HG03442 (cell line): ENCODE measurements at regions not wholly inside any gene's neighbourhood (a gene's known extent, or its start where the extent isn't known, plus 50 kb on each side); places are given as distances from the start of the nearest gene placed in this dataset.
"Not testable (repeated sequence)": the region's sequence is repeated elsewhere in the genome, so short reads cannot be mapped to it uniquely, and the experiment has no call there.

Experiments used
- ATAC-seq: cut with Tn5 transposase; IDR thresholded peaks from one replicate; pipeline ENCODE4 v1.9.1; 2021; ENCODE audit warnings: mild to moderate bottlenecking, moderate library complexity; ENCODE audit not compliant: unreplicated experiment

DNA sequence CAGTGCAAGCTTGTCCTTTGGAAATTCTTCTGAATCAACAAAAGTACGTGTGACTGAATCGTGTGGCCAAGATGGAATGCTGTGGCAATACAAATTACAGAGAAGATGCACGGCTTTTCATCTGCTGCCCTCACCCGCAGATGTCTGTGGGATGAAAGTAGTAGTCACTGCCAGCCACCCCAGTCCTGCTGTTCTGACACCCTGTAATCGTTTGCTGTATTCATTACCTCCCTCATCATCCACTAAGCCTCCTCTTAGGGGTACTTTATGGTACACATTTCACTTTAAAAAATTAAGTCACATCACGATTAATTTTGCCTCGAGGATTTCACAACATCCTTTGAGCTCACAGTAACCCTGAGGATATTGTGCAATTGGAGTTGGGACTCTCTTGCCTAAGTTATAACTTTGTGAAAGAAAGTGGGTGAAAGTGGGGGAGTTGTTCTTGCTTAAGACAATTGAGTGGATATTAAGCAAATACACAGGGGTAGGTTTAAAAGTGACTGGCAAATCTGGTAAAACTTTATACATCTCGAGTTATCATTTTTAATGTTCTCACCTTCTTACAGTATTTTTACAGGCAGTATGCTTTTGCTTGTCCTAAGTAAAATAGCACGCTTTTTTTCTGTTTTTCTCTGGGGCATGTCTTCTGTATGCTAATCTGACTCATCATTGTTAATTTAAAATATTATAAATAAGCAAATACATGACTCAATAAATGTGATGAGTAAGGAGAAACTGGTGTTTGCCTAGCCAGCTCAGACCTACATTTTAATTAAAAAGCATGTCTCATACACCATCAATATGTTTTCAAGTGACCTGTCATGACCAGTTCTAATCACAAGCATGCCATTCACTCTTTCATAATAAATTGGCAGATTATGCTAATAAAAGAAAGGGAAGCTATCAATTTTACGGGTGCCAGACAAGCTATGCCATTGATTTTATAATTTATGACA is 680.9 kb downstream of the IRS1 start:
- ATAC-seq: no peak

DNA sequence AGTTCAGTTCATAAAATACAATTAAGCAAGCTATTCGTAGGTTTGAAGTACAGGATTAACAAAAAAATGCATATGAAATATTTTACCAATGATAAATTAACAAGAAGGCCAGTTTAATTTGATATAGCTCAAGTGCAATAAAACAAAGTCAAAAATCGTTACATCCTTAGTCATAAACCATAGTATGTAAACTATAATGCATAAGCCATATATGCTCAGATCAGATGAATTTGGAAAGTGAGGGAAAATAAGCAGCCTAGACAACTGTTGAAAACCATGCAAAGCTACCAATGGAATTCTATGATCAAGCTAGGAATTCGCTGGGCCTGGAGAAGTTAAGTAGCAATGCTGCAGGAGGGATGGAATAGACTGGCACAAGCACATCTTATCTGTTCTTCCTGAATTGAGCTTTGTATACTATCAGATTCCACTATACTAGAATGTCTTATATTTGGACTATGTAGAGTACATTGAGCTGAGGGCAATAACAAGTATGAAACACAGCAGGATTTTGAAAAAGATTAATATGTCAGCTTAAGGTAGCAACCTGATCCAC is 682.0 kb downstream of the IRS1 start:
- no peak for ATAC-seq

DNA sequence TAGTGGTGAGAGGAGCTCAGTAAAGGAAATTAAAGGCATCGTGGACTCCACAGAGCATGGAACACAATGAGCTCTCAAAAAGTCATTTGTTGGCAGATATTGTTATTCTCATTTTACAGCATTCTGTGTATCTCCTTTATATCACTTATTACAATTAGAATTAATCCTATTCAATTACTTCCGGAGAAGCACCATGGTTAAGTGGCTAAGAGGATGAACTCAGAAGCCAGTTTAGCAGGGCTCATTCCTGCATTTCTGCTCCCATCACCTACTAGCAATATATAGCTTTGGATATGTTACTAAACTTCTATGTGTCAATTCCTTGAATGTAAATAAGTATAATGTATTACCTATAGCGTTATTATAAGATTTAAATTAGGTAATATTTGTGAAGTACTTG is 683.3 kb downstream of the IRS1 start:
- no peak for ATAC-seq

DNA sequence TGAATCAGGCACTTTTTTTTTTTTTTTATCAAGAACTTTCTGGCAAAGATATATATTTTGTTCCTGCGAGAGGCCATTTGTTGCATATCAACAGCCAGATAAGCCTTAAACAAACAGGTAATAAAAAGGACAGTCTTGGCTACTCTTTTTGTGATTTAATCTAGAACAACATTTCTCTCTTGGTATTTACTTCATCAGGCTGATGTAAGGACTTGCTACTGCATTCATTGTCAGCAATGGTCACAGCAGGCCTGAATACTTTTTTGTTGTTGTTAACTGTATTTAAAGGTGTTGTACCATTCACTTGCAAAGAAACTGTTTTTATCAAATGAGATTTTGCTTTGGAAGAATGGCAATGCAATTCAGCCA is 683.8 kb downstream of the IRS1 start:
- ATAC-seq: no peak

DNA sequence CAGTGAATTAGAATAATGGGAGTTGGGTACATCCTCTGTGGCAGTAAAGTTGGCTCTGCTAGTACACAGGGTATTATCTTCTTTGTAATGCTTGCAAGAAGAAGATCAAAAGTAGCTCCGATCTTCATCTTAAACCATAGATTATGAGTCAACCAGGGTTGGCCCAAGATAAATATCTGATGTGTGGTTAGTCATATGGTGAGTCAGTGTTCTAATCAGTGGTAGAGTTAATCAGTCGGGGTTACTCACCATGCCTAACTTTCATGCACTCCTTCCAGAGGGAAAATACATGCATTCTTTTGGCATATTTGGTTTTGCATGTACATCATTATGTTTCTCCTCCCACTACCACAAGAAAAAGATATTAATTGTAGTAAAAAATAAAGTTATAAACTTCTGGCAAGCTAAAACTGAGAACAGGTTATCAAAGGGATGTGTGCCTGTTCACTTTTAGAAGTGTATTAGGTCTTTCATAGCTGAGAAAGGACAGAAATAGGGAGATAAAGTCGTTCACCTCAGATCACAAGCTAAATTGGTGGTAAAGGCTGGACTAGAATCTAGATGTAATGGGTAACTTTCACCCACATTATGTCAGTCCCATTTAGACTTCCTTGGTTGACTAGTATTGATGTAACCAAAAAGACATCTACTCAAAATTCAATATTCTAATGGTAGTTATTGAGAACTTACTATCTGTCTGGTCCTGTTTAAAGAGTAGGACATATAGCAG is 684.4 kb downstream of the IRS1 start:
- ATAC-seq: no peak

DNA sequence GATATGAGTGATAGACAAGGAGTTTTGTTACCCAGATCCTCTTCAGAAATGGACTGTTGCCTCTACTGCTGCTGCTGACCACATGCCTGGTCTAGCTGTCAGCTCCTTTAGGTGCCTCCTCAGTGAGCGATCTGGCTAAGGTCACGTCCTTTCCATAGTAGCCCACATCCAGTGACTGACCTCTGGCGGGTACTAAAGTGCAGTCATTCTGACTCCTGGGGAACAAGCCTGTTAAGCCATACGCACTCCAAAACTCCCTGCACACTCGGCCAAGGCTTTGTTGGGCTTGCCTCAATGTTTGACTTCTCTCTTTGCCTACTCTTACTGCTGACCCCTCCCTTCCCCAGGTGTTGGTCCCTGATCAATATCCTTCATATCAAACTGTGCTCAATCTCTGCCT is 685.2 kb downstream of the IRS1 start:
- ATAC-seq: no peak

DNA sequence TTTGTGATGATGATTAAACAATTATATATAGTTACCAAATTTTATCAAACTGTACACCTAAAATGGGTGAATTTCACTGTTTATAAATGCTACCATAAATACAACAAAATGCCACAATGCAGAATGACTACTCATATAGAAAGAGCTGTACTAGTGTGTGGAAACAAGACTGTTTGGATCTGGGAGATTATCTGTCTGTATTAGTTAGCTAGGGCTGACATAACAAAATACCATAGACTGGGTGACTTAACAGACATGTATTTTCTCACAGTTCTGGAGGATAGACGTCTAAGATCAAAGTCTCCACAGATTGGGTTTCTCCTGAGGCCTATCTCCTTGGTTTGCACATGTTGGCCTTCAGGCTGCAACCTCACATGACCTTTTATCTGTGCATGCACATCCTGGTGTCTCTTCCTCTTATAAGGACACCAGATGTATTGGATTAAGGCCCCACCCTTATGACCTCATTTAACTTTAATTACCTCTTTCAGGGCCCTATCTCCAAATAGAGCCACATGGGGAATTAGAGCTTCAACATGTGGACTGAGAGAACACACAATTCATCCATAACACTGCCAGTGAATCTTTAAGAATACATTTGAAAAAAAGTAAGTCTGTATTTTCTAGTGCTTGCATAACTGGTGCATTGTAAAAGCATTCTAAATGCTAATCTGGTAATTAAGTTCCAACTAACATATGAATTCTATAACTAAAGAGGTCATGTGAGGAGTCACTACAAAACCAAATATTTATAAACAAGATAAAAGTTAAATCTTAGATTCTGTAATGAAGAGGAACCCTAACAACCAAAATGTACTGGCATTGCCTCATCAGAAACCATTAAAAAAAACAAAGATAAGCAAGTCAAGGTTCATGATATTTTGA is 699.6 kb downstream of the NYAP2 start:
- no peak for ATAC-seq

DNA sequence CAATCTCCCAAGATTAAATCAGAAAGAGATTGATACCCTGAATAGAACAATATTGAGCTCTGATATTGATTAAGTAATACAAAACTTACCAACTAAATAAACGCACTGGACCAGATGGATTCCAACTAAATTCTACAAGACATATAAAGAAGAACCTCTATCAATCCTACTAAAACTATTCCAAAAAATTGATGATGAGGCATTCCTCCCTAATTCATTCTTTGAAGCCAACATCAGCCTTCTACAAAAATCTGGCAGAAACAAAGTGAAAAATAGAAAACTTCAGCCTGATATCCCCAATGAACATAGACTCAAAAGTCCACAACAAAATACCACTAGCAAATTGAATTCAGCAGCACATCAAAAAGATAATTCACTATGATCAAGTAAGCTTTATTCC is 695.5 kb downstream of the NYAP2 start:
- no peak for ATAC-seq

DNA sequence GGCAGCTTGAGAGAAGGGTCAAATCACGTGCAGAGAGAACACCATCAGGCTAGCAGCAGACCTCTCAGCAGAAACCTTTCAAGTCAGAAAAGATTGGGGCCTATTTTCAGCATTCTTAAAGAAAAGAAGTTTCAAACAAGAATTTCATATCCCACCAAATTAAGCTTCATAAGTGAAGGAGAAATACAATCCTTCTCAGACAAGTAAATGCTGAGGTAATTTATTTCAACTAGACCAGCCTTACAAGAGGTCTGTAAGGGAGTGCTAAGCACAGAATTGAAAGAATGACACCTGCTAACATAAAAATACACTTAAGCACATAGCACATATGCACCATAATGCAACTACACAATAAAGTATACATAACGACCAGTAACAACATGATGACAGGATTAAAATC is 693.9 kb downstream of the NYAP2 start:
- no peak for ATAC-seq

DNA sequence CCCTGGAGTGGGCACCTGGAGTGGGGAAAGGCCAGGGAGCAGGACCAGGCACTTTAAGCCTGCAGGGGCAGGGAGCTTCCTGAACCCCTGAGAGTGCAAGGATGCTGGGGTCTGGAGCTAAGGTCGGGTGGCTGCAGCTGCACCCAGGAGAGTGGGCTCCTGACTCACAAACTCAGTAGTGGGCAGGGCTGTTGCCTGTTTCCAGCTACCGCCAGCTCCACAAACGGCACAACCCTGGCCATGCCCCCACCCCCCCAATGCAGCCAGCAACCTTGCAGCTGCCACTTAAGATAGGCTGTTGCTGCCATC is 688.8 kb downstream of the NYAP2 start:
- no peak for ATAC-seq

DNA sequence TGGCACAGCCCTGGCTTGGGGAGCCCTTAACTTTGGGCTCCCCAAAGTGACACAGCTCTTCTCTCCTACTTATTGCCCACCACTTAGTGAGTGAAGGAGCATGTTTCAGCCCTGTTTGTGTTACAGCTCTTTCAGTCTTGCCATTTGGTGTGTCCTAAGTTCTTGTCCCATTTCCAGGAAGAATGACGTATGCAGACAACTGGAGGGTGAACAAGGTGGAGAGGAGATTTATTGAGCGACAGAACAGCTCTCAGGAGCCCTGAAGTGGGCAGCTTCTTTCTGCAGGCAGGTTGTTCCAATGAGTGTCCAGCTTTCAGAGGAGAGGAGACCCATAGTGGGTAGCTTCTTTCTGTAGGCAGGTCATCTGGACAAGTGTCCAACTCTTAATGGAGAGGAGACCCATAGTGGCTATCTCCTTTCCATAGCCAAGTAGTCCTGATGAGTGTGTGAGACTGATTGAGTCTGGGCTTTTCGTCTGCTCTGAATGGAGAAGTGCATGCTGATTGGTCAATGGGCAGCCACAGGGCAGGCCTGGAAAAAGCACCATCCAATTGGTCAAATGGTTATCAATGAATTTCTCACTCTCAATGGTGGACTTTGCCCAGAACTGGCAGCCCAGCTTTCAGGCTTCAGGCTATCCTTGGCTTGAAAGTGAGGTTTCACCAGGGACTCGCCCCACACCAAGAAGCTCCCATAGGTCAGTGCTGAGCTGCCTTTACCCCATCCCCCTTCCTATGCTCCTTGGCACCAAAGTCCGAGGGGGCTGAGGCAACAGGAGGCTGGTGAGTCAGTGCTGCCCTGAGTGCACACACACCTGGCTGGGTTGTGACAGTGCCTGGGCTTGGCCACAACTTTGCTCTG is 688.2 kb downstream of the NYAP2 start:
- no peak for ATAC-seq

DNA sequence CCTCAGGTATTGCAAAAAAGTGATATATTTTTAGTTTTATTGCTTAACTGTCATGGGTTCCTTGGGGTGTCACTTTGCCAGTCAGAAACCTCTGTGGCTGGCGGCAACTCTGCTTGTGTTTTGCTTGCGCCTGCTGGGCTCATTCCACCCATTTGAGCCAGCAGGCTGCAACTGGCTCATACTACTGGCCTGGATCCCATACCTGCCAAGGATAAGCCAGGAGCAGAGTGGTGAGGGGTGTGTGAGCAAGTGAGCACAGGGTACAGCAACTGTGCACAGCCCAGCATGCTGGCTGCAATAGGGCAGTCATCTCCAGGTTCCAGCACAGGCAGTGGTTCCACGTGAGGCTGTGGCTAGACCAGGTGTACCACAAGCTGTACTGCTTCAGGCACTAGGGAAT is 687.5 kb downstream of the NYAP2 start:
- ATAC-seq: no peak

DNA sequence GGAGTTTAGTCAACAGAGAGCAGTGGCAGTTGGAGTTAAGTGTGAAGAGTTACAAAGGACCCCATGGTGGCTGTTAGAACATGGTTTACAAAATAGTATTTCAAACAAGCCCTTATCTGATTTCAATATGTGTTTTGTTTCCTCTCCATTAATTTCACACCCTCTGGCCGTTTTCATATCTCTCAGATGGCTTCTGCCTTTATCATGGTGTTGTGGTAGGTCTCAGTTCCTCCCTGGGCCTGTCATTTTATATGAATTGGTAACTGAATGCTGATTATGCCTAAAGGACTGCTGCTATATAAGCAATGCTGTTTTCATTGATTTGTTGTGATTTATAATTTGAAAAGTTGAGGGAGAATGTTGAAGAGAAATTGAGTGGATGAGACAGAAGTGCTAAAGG is 686.7 kb downstream of the NYAP2 start:
- no peak for ATAC-seq

DNA sequence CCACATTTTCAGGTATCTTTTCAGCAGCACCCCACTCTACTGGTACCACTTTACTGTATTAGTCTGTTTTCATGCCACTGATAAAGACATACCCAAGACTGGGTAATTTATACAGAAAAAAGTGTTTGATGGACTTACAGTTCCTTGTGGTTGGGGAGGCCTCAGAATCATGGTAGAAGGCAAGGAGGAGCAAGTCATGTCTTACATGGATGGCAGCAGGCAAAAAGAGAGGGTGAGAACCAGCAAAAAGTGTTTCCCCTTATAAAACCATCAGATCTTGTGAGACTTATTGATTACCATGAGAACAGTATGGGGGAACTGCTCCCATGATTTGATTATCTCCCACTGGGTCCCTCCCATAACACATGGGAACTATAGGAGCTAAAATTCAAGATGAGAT is 685.9 kb downstream of the NYAP2 start:
- not testable (repeated sequence) for ATAC-seq

DNA sequence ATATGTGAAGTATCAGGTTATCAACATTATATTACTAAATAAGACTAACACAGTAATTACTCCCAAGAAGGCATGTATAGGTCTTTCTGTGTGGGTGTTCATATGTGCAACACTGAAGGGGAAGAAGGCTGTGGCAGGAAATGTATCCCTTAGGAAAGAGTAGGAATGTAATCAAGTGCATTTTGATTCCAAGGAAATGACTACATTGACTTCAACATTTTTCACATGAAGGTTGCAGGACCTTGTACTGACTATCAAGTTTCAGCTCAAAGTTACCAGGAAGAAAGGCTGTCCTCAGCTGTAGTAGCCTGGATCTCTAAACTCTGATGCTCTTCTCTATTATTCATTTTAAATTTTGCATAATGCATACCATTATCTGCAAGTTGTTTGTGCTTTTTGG is 680.8 kb downstream of the NYAP2 start:
- ATAC-seq: no peak

DNA sequence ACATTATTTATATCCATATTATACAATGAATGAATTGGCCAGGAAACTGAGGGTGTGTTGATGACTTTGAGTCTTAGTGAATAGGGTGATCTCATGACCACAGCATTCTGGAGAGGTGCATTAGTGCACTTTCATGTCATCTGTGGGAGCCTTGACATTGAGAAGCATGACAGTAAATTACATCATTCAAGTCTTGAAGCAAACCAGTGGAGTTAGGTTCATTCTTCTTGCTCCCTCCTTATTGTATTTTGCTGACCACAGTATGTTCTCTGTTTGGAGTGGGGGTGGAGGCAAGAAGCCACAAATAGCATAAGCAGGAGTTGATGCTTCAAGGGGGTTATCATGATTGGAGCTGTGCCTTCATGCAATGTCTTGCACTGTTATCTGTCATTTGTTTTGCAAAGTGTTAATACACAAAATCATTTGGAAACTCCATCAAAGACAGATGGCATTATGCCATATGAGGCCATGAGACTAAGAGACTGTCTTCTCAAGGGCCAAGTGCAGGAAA is 680.2 kb downstream of the NYAP2 start:
- ATAC-seq: no peak

DNA sequence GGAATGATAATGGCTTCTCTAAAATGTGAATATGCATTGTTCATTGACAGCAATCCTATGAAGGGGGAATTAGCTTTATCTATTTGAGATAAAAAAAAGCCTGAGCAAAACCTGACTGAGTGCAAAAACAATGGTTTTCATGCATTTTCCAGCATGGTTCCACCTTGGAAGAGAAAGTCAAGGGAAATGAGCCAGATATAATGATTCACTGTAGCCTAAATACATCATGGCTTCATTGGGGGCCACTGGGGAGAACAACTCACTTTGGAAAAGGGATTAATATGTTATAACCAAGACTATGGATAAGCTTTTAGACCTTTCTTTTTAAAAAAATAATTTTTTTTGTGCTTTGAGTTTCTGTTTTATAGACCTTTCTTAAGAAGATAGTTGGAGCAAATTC is 679.7 kb downstream of the NYAP2 start:
- ATAC-seq: no peak

DNA sequence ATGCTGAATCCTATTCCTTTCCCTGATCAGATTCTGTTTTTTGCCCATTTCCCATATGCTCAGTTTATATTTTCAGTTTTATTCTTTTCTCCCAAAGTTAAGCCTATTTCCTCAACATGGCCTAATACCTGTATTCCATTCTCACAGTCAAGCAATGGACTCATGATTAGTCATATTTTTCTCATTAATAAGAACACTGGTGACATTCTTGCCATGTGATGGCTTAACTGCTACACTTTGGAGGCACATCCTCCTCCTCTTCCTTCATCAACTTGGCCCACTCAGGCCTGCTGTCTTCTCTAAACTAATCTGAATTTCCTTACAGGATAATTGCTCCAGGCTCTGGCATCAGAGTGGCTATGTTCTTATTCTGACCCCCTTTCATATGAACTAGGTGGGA is 679.2 kb downstream of the NYAP2 start:
- ATAC-seq: no peak

DNA sequence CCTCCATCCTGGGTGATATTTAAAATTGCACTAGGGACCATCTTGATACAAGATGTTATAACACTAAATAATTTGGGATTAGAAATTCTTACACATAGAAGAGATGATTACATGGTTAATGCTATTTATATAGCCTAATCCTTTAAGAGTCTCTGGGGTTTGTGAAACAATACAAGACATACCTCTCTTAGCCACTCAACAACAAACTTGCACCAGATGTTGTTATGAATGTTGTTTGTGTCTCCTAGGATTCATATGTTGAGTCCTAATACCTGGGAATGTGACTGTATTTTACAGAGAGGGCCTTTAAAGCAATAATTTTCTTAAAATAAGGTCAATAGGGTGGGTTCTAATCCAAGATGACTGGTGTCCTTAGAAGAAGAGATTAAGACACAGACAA is 678.3 kb downstream of the NYAP2 start:
- no peak for ATAC-seq

DNA sequence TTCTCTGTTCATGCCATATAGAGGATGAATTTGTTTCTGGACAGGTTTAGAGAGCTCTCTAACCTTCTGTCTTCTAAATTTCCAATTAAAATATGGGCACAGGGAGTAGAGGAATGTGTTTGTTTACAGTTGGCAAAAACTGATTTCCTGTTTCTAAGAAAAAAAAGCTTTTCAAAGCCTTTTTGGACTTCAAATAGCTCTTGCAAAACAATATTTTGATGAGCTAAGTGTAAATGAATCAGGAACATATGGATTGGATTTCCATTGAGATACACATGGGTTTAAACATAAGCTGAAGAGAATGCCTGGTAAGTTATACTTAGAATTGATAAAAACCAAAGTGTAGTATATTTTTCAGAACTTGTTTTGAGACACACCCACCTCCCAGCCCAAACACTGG is 677.5 kb downstream of the NYAP2 start:
- no peak for ATAC-seq
